OCI-LY1 (cell line): ENCODE measurements at regions not wholly inside any gene's neighbourhood (a gene's known extent, or its start where the extent isn't known, plus 50 kb on each side); places are given as distances from the start of the nearest gene placed in this dataset.
"Not testable (repeated sequence)": the region's sequence is repeated elsewhere in the genome, so short reads cannot be mapped to it uniquely, and the experiment has no call there.

Source experiments
- H2AFZ ChIP-seq: fragments of 200-600 bp; sonication (generic), shearing (Covaris generic); 2 replicates; pipeline ENCODE4 v1.6.0; 2014; ENCODE audit warnings: antibody characterized with exemption, mild to moderate bottlenecking, low read length
- H3F3A ChIP-seq: fragments of 200-600 bp; sonication (generic), shearing (Covaris generic); 2 replicates; pipeline ENCODE4 v1.6.0; 2014; ENCODE audit warnings: mild to moderate bottlenecking, antibody characterized with exemption, low read length, moderate library complexity; ENCODE audit not compliant: insufficient read depth
- H3K27ac ChIP-seq: fragments of 200-600 bp; sonication (generic); 2 replicates; pipeline ENCODE4 v1.5.1; 2014; ENCODE audit warnings: low read length, mixed run types, mild to moderate bottlenecking, low read depth; ENCODE audit not compliant: poor library complexity, severe bottlenecking
- H3K27me3 ChIP-seq: fragments of 200-600 bp; sonication (generic); 2 replicates; pipeline ENCODE4 v1.6.0; 2014; ENCODE audit warnings: antibody characterized with exemption, mild to moderate bottlenecking, low read length, moderate library complexity; ENCODE audit not compliant: insufficient read depth
- H3K36me3 ChIP-seq: fragments of 200-600 bp; sonication (generic); 2 replicates; pipeline ENCODE4 v1.6.1; 2014; ENCODE audit warnings: mild to moderate bottlenecking, antibody characterized with exemption, low read length, moderate library complexity, mixed read lengths; ENCODE audit not compliant: insufficient read depth
- H3K4me1 ChIP-seq: fragments of 200-600 bp; sonication (generic); 2 replicates; pipeline ENCODE4 v1.5.1; 2014; ENCODE audit warnings: mild to moderate bottlenecking, low read length, moderate library complexity; ENCODE audit not compliant: insufficient read depth, severe bottlenecking
- H3K4me2 ChIP-seq: fragments of 200-600 bp; sonication (generic), shearing (Covaris generic); 2 replicates; pipeline ENCODE4 v1.6.1; 2014; ENCODE audit warnings: low read length
- H3K4me3 ChIP-seq: fragments of 200-600 bp; sonication (generic); 2 replicates; pipeline ENCODE4 v1.5.1; 2014; ENCODE audit warnings: low read length, low read depth, mild to moderate bottlenecking, mixed read lengths; ENCODE audit not compliant: poor library complexity, severe bottlenecking
- H3K79me2 ChIP-seq: fragments of 200-600 bp; shearing (Covaris generic); 2 replicates; pipeline ENCODE4 v1.6.1; 2016; ENCODE audit warnings: mixed run types, low read length, mixed read lengths; ENCODE audit not compliant: insufficient read depth
- H3K9ac ChIP-seq: fragments of 200-600 bp; sonication (generic), shearing (Covaris generic); 2 replicates; pipeline ENCODE4 v1.6.1; 2014; ENCODE audit warnings: mild to moderate bottlenecking, low read length, mixed read lengths
- H3K9me2 ChIP-seq: fragments of 200-600 bp; sonication (generic), shearing (Covaris generic); 2 replicates; pipeline ENCODE4 v1.6.1; 2014; ENCODE audit warnings: low read depth, mild to moderate bottlenecking, low read length, mixed read lengths
- H3K9me3 ChIP-seq: fragments of 200-600 bp; shearing (Covaris generic); 2 replicates; pipeline ENCODE4 v1.6.1; 2014; ENCODE audit warnings: low read length, mixed read lengths
- H4K20me1 ChIP-seq: fragments of 200-600 bp; sonication (generic), shearing (Covaris generic); 2 replicates; pipeline ENCODE4 v1.6.0; 2016; ENCODE audit warnings: mild to moderate bottlenecking, low read length; ENCODE audit not compliant: insufficient read depth
- CTCF ChIP-seq: fragments of 200-600 bp; sonication (generic), shearing (Covaris generic); IDR thresholded peaks from 2 replicates; pipeline ENCODE4 v1.5.1; 2017; ENCODE audit warnings: mild to moderate bottlenecking, antibody characterized with exemption, low read length, moderate library complexity, mixed read lengths
- EZH2 ChIP-seq: fragments of 200-600 bp; sonication (generic), shearing (Covaris generic); IDR thresholded peaks from 2 replicates; pipeline ENCODE4 v1.8.0; 2017; ENCODE audit warnings: borderline replicate concordance, mixed run types, mild to moderate bottlenecking, antibody characterized with exemption, low read length, moderate library complexity, mixed read lengths

- Histone ChIP-seq H2AFZ (no peak overlapping the region), H3K27me3 (no peaks in the 10 kb centered on the region), H3K79me2 (no peaks in the 10 kb centered on the region), H3K9ac (no peak overlapping the region), H3K9me3 (no peaks in the 10 kb centered on the region), H3K36me3 (no peaks in the 10 kb centered on the region), H3F3A (no peaks in the 10 kb centered on the region), H3K4me1 (no peaks in the 10 kb centered on the region), H3K27ac (no peak overlapping the region), H3K4me2 (no peak overlapping the region), H3K9me2 (no peaks in the 10 kb centered on the region), H4K20me1 (no peaks in the 10 kb centered on the region), H3K4me3 (no peak overlapping the region)
- TF ChIP-seq EZH2 = no peak
- TF ChIP-seq CTCF = no peak
Observed at GRCh38 chr2:132033365-132033764, 128.4 kb downstream of the ANKRD30BL start.

- H4K20me1 ChIP-seq, H3F3A ChIP-seq, H3K79me2 ChIP-seq, H3K4me2 ChIP-seq, H2AFZ ChIP-seq, H3K4me3 ChIP-seq, H3K9me3 ChIP-seq, H3K27ac ChIP-seq, H3K27me3 ChIP-seq, H3K9me2 ChIP-seq, H3K36me3 ChIP-seq, H3K4me1 ChIP-seq, H3K9ac ChIP-seq: not testable (repeated sequence)
Observed at GRCh38 chr2:132012046-132012445, 149.7 kb downstream of the ANKRD30BL start.

- H3K27me3 ChIP-seq = no peaks in the 10 kb centered on the region
- no peaks in the 10 kb centered on the region for H3K9me3 ChIP-seq
- H2AFZ ChIP-seq = no peak overlapping the region
- H3K4me2 ChIP-seq = peak overlapping the region; percentile 51
- no peaks in the 10 kb centered on the region for H4K20me1 ChIP-seq
- no peaks in the 10 kb centered on the region for H3K9me2 ChIP-seq
- H3K9ac ChIP-seq = no peak overlapping the region; the same call in 1 of the 2 replicates
- H3K79me2 ChIP-seq = no peaks in the 10 kb centered on the region
- peak overlapping the region; percentile 57 for H3K4me3 ChIP-seq
- H3K36me3 ChIP-seq = no peaks in the 10 kb centered on the region
- peaks cover 5% of the 10 kb centered on the region for H3K4me1 ChIP-seq
- no peaks in the 10 kb centered on the region for H3F3A ChIP-seq
- no peak overlapping the region for H3K27ac ChIP-seq
- TF ChIP-seq CTCF (no peak), EZH2 (no peak)
Observed at GRCh38 chr2:132009874-132010521, 151.8 kb downstream of the ANKRD30BL start.

- Histone ChIP-seq H3K9me2 (no peaks in the 10 kb centered on the region), H3K4me1 (peaks cover 5% of the 10 kb centered on the region), H3K4me3 (peak overlapping the region; percentile 57), H3K9ac (no peak overlapping the region; the same call in 1 of the 2 replicates), H3K27ac (no peak overlapping the region), H3K9me3 (no peaks in the 10 kb centered on the region), H3F3A (no peaks in the 10 kb centered on the region), H2AFZ (no peak overlapping the region), H4K20me1 (no peaks in the 10 kb centered on the region), H3K4me2 (peak overlapping the region; percentile 51), H3K27me3 (no peaks in the 10 kb centered on the region), H3K36me3 (no peaks in the 10 kb centered on the region), H3K79me2 (no peaks in the 10 kb centered on the region)
- no peak for TF ChIP-seq CTCF
- TF ChIP-seq EZH2 = no peak
Observed at GRCh38 chr2:132009177-132009873, 152.4 kb downstream of the ANKRD30BL start.

GRCh38 chr2:131990751-131991150, 171.0 kb downstream of the ANKRD30BL start:
- not testable (repeated sequence) for H3K27ac ChIP-seq, H2AFZ ChIP-seq, H4K20me1 ChIP-seq, H3K36me3 ChIP-seq, H3F3A ChIP-seq, H3K79me2 ChIP-seq, H3K4me3 ChIP-seq, H3K4me2 ChIP-seq, H3K9me2 ChIP-seq, H3K9me3 ChIP-seq, H3K27me3 ChIP-seq, H3K4me1 ChIP-seq, H3K9ac ChIP-seq
